ENCODE measurements at regions not wholly inside any gene's neighbourhood (a gene's known extent, or its start where the extent isn't known, plus 50 kb on each side); places are given as distances from the start of the nearest gene placed in this dataset.
"Not testable (repeated sequence)": the region's sequence is repeated elsewhere in the genome, so short reads cannot be mapped to it uniquely, and the experiment has no call there.

DNA sequence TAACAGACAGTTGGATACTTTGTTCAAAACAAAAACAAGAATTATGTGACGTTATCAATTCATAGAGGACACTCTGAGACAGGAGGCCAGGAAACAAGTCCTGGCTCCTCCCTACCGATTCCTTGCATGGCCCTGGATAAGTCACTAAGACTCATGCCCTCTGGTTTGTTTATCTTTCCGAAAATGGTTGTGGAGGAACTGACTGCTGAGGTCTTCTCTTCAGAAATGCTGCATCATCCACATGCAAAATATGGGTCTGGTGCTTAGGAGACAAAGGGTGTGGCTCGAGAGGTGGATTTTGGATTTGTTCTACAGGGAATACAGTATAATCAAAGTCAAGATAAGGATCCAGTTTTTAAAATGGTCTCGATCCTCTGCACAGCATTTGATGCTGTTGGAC, 130.9 kb downstream of the RELL1 start:
- peak; percentile 60 for DNase-seq (ENCODE audit: low read depth)

- not testable (repeated sequence) for DNase-seq (ENCODE audit: low read depth)
Observed at GRCh38 chr4:37549866-37550265, 136.3 kb downstream of the RELL1 start.

DNA sequence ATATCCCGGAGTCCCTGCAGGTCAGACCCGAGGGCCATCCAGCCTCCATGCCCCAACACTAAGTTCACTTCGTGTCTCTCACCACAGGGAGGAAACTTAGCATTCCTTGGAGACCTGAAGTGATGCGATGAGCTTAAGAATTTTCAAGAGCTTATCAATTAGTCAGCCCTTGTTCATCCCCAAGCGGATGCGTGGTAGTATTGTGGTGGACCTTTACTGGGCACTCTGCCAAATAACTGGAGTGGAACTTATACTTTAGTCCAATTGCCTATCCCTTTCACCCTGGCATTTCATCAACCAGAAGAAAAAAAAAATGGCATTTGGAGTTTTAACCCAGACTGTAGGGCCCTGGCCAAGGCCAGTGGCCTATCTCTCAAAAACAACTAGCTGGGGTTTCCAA, 137.1 kb downstream of the RELL1 start:
- peak; percentile 96 for DNase-seq (ENCODE audit: low read depth)

DNA sequence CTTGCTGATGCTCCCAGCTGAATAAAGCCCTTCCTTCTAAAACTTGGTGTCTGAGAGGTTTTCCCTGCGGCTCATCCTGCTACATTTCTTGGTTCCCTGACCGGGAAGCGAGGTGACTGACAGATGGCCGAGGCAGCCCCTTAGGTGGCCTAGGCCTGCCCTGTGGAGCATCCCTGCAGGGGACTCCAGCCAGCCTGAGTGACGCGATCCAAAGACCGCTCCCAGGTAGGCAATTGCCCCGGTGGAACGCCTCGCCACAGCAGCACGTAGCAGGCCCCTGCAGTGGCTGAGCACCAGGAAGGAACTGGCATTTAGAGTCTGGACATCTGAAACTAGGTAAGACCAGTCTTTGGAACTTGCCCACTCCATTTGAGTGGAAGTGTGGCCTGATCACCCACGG, 139.6 kb downstream of the RELL1 start:
- no peak for DNase-seq (ENCODE audit: low read depth)

DNA sequence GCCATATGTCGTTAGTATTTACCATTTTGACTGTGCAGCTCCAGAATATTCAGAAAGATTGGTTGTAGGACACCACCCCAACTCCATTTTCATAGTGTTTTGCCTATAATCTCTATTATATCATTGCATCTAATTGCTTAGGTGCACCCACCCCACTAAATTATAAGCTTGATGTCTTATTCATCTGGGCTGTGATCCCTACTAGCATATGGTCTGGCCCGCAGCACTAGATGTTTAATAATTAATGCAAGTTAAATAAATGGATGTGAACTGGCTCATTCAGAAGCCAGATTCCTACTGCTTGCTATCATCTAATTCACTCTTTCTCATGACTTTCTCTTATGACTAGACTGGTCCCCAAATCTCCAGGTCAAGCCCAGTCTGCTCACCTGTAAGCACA, 143.5 kb downstream of the RELL1 start:
- no peak for DNase-seq (ENCODE audit: low read depth)

DNA sequence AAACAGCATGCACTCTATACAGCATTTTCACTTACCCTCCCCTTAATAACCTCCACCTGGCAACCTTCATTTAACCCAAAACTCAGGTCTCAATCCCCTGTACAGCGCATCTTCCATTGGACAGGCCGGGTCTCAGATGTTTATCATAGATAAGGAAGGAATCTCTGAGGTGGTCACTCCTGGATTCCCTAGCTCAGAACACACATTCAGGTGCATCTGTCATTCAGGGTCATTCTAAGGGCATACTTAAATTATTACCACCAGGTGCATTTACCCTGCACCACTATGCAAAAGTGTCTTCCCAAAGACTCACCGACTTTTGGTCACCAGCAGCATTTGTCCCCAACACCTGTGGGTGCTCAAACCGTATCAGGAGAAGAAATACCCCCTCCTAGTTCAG, 144.2 kb downstream of the RELL1 start:
- no peak for DNase-seq (ENCODE audit: low read depth)

- DNase-seq (ENCODE audit: low read depth): no peak
Observed at GRCh38 chr4:37540486-37540885, 145.7 kb downstream of the RELL1 start.

DNA sequence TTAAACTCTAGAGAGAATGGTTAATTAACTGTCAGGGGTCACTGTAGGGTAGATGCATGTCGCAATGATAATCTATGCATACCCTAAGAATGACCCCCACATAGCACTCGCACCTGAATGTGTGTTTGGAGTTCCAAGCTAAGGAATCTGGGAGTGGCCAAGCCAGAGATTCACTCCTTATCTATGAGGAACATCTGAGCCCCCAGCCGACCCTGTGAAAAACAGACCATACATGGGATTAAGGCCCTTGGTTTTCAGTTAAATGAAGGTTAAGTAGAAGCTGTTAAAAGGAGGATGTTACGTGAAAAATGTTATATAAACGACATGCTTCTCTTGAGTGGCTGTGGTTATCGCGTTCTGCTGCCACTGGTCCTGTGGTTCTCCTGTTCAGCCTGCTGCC, 147.2 kb downstream of the RELL1 start:
- DNase-seq (ENCODE audit: low read depth): no peak

GRCh38 chr4:37537484-37537883, 148.7 kb downstream of the RELL1 start:
- DNase-seq (ENCODE audit: low read depth): no peak

GRCh38 chr4:37535872-37536271, 150.3 kb downstream of the RELL1 start:
- DNase-seq (ENCODE audit: low read depth): peak; percentile 9

GRCh38 chr4:37533286-37534033, 152.7 kb downstream of the RELL1 start:
- no peak for DNase-seq (ENCODE audit: low read depth)

GRCh38 chr4:37531151-37531550, 155.0 kb downstream of the RELL1 start:
- DNase-seq (ENCODE audit: low read depth): peak; percentile 34

DNA sequence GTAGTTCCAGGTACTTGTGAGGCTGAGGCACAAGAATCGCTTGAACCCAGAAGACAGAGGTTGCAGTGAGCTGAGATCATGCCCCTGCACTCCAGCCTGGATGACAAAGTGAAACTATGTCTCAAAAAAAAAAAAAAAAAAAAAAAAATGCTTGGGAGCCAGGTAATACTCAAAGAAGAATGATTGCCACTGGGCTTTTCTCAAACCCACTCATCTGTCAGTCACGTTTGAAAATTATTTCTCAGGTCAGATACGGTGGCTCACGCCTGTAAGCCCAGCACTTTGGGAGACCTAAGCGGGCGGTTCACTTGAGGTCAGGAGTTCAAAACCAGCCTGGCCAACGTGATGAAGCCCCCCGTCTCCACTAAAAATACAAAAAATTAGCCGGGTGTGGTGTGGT, 155.7 kb downstream of the RELL1 start:
- DNase-seq (ENCODE audit: low read depth): no peak

GRCh38 chr4:37528166-37528885, 157.8 kb downstream of the RELL1 start:
- peak; percentile 61 for DNase-seq (ENCODE audit: low read depth)

GRCh38 chr4:37524267-37524666, 161.9 kb downstream of the RELL1 start:
- peak; percentile 8 for DNase-seq (ENCODE audit: low read depth)

GRCh38 chr4:37522996-37523395, 163.2 kb downstream of the RELL1 start:
- DNase-seq (ENCODE audit: low read depth): peak; percentile 46

- DNase-seq (ENCODE audit: low read depth): peak; percentile 24
Observed at GRCh38 chr4:37517326-37517725, 168.8 kb downstream of the RELL1 start.

DNA sequence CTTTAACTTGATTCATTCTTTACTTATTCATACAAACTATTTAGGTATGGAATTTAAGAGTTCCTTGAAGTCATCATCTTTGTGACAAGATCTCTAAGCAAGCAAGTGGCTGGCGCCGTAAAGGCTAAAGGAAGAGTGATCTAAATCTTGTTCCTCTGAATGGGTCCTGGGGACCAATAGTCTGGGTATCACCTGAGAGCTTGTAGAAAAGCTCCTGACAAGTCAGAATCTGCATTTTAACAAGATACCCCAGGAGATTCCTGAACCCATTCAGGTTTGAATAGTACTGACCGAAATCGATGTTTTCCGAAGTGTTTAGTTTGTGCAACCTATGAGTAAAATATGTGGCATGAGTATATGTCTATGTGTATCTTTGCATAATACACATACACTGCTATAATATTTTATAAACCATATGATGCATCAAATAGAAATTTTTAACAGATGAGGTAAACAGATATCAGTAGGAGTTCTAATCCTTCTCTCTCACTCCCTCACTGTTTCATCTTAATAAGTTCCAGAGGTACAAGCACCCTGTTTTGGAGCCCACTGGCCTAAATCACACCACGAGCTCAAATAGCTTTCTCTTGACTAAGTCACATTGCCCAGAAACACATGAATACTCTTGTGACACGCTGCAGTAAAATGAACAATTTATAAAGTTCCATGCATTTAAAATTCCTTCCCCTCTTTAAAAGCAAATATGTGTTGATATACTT, 170.0 kb downstream of the RELL1 start:
- no peak for DNase-seq (ENCODE audit: low read depth)

DNA sequence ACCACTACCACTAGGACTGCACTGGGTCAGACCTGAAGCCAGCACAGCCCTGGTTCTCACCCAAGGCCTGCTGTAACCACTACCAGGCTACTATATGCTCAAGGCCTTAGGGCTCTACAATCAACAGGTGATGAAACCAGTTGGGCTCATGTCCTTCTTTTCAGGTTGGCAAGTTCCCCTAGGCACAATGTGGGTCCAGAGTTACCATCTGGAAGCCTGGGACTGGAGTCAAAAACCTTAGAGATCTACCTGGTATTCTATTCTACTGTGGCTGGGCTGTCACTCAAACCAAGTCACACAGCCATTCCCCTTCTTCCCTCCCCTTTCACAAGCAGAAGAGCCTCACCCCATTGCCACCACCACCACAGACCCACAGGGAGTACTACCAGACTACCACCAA, 175.6 kb downstream of the RELL1 start:
- DNase-seq (ENCODE audit: low read depth): no peak

DNA sequence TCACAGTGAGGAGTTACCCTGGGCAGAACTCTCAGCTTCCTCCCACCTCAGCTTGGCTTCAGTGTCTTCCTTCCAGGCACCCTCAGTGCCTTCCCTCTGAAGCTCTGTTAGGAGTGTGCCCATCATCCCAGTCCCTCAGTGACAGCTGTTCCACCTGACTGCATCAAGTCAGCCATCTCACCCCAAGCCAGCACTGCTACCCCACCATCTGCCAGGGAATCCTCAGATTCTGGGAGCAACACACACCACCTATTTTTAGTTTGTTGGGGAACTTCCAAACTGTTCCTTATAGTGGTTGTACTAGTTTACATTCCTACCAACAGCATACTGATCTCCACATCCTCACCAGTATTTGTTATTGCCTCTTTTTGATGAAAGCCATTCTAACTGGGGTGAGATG, 182.9 kb downstream of the RELL1 start:
- DNase-seq (ENCODE audit: low read depth): no peak

DNA sequence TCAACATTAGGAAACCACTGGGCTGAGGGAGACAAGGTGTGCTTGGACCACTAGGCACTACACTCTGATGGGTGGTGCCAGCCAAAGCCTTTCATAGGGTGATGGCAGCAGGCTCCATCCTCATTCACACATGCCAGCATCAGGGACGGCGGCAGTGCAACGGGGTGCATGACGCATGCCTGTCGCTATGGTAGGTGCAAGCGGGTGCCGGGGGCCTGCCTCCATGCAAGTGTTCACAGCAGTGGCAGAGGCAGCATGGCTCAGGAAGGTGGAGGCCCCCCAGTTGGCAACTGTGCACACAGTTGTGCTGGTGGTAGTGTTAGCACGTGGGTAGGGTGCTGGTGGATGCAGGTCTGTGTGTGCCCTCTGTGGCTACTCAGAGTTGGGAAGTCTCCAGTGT, 184.1 kb downstream of the RELL1 start:
- DNase-seq (ENCODE audit: low read depth): no peak
